H9 (cell line): ENCODE measurements at regions not wholly inside any gene's neighbourhood (a gene's known extent, or its start where the extent isn't known, plus 50 kb on each side); places are given as distances from the start of the nearest gene placed in this dataset.

Experiments
- DNase-seq: peaks from one replicate; pipeline ENCODE4 v3.0.0-alpha.2; 2017
- H2AFZ ChIP-seq: one replicate; pipeline ENCODE4 v1.6.1; 2013; ENCODE audit warnings: mild to moderate bottlenecking, low read length, control low read depth, moderate library complexity
- H2AK5ac ChIP-seq: 2 replicates; pipeline ENCODE4 v1.6.1; 2013; ENCODE audit warnings: low read length, control low read depth, mixed read lengths; ENCODE audit not compliant: insufficient read length
- H2BK120ac ChIP-seq: one replicate; pipeline ENCODE4 v1.6.1; 2013; ENCODE audit warnings: low read depth, mild to moderate bottlenecking, low read length, control low read depth, inconsistent platforms; ENCODE audit not compliant: poor library complexity, severe bottlenecking
- H2BK12ac ChIP-seq: 2 replicates; pipeline ENCODE4 v1.6.1; 2013; ENCODE audit warnings: low read length, control low read depth, mixed read lengths, low read depth; ENCODE audit not compliant: insufficient read length
- H2BK15ac ChIP-seq: 2 replicates; pipeline ENCODE4 v1.6.1; 2013; ENCODE audit warnings: low read depth, low read length, control low read depth
- H2BK20ac ChIP-seq: one replicate; pipeline ENCODE4 v1.6.1; 2013; ENCODE audit warnings: low read depth, mild to moderate bottlenecking, low read length, control low read depth, inconsistent platforms; ENCODE audit not compliant: poor library complexity, severe bottlenecking
- H2BK5ac ChIP-seq: 2 replicates; pipeline ENCODE4 v1.6.1; 2013; ENCODE audit warnings: low read length, control low read depth, mixed read lengths; ENCODE audit not compliant: insufficient read length
- H3K14ac ChIP-seq: 2 replicates; pipeline ENCODE4 v1.6.1; 2013; ENCODE audit warnings: low read length, control low read depth; ENCODE audit not compliant: insufficient read depth
- H3K18ac ChIP-seq: 2 replicates; pipeline ENCODE4 v1.6.1; 2013; ENCODE audit warnings: low read depth, mild to moderate bottlenecking, mixed read lengths, low read length, control low read depth; ENCODE audit not compliant: insufficient read length
- H3K23ac ChIP-seq: 2 replicates; pipeline ENCODE4 v1.6.1; 2013; ENCODE audit warnings: low read length, control low read depth, mixed read lengths, low read depth; ENCODE audit not compliant: insufficient read length
- H3K23me2 ChIP-seq: 2 replicates; pipeline ENCODE4 v1.6.1; 2013; ENCODE audit warnings: low read depth, mild to moderate bottlenecking, mixed read lengths, low read length, control low read depth; ENCODE audit not compliant: insufficient read length, poor library complexity, severe bottlenecking
- H3K27ac ChIP-seq: 2 replicates; pipeline ENCODE4 v1.5.1; 2013; ENCODE audit warnings: low read length, control low read depth, mixed read lengths, low read depth; ENCODE audit not compliant: insufficient read length
- H3K27me3 ChIP-seq: 2 replicates; pipeline ENCODE4 v1.6.1; 2013; ENCODE audit warnings: low read length, control low read depth, inconsistent platforms; ENCODE audit not compliant: insufficient read depth
- H3K4ac ChIP-seq: 2 replicates; pipeline ENCODE4 v1.6.1; 2013; ENCODE audit warnings: low read depth, mild to moderate bottlenecking, control low read depth, inconsistent platforms, low read length, moderate library complexity
- H3K4me1 ChIP-seq: 2 replicates; pipeline ENCODE4 v1.6.1; 2013; ENCODE audit warnings: low read length, control low read depth, inconsistent platforms; ENCODE audit not compliant: insufficient read depth
- H3K4me2 ChIP-seq: 2 replicates; pipeline ENCODE4 v1.6.1; 2013; ENCODE audit warnings: low read length, control low read depth, mixed read lengths; ENCODE audit not compliant: insufficient read length, insufficient read depth
- H3K56ac ChIP-seq: 2 replicates; pipeline ENCODE4 v1.6.1; 2013; ENCODE audit warnings: low read depth, mild to moderate bottlenecking, mixed read lengths, low read length, control low read depth; ENCODE audit not compliant: insufficient read length
- H3K79me1 ChIP-seq: 2 replicates; pipeline ENCODE4 v1.6.1; 2013; ENCODE audit warnings: low read depth, mild to moderate bottlenecking, moderate library complexity, low read length, control low read depth, inconsistent platforms; ENCODE audit not compliant: insufficient read depth, poor library complexity, severe bottlenecking
- H3K79me2 ChIP-seq: 2 replicates; pipeline ENCODE4 v1.6.1; 2013; ENCODE audit warnings: low read length, control low read depth, inconsistent platforms; ENCODE audit not compliant: insufficient read depth
- H3K9ac ChIP-seq: 2 replicates; pipeline ENCODE4 v1.6.1; 2013; ENCODE audit warnings: low read length, control low read depth, mixed read lengths; ENCODE audit not compliant: insufficient read length; ENCODE audit errors: extremely low read depth
- H3K9me3 ChIP-seq: one replicate; pipeline ENCODE4 v1.6.1; 2013; ENCODE audit warnings: low read depth, low read length, inconsistent platforms; ENCODE audit not compliant: control insufficient read depth
- H3T11ph ChIP-seq: one replicate; pipeline ENCODE4 v1.6.1; 2013; ENCODE audit warnings: mild to moderate bottlenecking, low read length, control low read depth, inconsistent platforms
- H4K20me1 ChIP-seq: one replicate; pipeline ENCODE4 v1.6.1; 2013; ENCODE audit not compliant: control insufficient read depth, insufficient read length, insufficient read depth
- H4K5ac ChIP-seq: 2 replicates; pipeline ENCODE4 v1.6.1; 2013; ENCODE audit warnings: low read depth, mild to moderate bottlenecking, mixed read lengths, low read length, control low read depth; ENCODE audit not compliant: insufficient read length
- H4K8ac ChIP-seq: replicated peaks from 2 replicates; pipeline ENCODE4 v1.6.1; 2013; ENCODE audit warnings: low read length, control low read depth, mixed read lengths, low read depth; ENCODE audit not compliant: insufficient read length
- H4K91ac ChIP-seq: 2 replicates; pipeline ENCODE4 v1.6.1; 2013; ENCODE audit warnings: low read depth, mild to moderate bottlenecking, moderate library complexity, mixed read lengths, low read length, control low read depth; ENCODE audit not compliant: insufficient read length
- H3K27ac Mint-ChIP-seq, 3 experiments: 2 replicates in 2 of 3; 3 replicates in 1 of 3; pipeline ENCODE4 v1.8.0; 2020 to 2021; ENCODE audit warnings: mixed read lengths in 3 of 3, mild to moderate bottlenecking in 1 of 3, moderate library complexity in 1 of 3
- H3K27me3 Mint-ChIP-seq: 2 replicates; pipeline ENCODE4 v1.8.0; 2021; ENCODE audit warnings: low read depth, mild to moderate bottlenecking, moderate library complexity, mixed read lengths
- H3K36me3 Mint-ChIP-seq, 3 experiments: 2 replicates in 2 of 3; 3 replicates in 1 of 3; pipeline ENCODE4 v1.8.0; 2020 to 2021; ENCODE audit warnings: low read depth in 3 of 3, mixed read lengths in 3 of 3; ENCODE audit not compliant: insufficient read depth in 1 of 3
- H3K4me1 Mint-ChIP-seq, 2 experiments: 2 replicates each; pipeline ENCODE4 v1.8.0; 2020; ENCODE audit warnings: mixed read lengths in 2 of 2
- H3K4me3 Mint-ChIP-seq, 2 experiments: 2 replicates in 1 of 2; 3 replicates in 1 of 2; pipeline ENCODE4 v1.8.0; 2020 to 2021; ENCODE audit warnings: mild to moderate bottlenecking in 2 of 2, mixed read lengths in 2 of 2, moderate library complexity in 1 of 2
- H3K9me3 Mint-ChIP-seq, 2 experiments: 2 replicates in 1 of 2; 3 replicates in 1 of 2; pipeline ENCODE4 v1.8.0; 2020; ENCODE audit warnings: mild to moderate bottlenecking in 2 of 2, mixed read lengths in 2 of 2, moderate library complexity in 1 of 2
- CTCF ChIP-seq: fragments of 200-600 bp; sonication (generic); conservative IDR thresholded peaks from 3 replicates; pipeline ENCODE4 v1.8.0; 2021; ENCODE audit warnings: antibody characterized with exemption, mild to moderate bottlenecking
- WGBS: extraction: QIAGEN DNeasy Blood & Tissue Kit; methylation state at CpG from one replicate; pipeline ENCODE4 v1.1.7; 2013; ENCODE audit warnings: missing lambda C conversion rate, low lambda C conversion rate, mixed read lengths; ENCODE audit not compliant: insufficient read length; ENCODE audit errors: extremely low coverage; 5-methylcytosine and 5-hydroxymethylcytosine counted together

- H2AK5ac ChIP-seq, result no peak overlapping the region
- no peak overlapping the region for H4K5ac ChIP-seq
- no peaks in the 10 kb centered on the region for H3K79me2 ChIP-seq
- no peak overlapping the region for H3K4ac ChIP-seq
- H2BK15ac ChIP-seq, result no peak overlapping the region
- no peak overlapping the region for H3K18ac ChIP-seq
- TF ChIP-seq CTCF, result no peak
- no peaks in the 10 kb centered on the region for H4K20me1 ChIP-seq
- H3K4me3 Mint-ChIP-seq, result no peak overlapping the region
- H3K9me3 Mint-ChIP-seq, result no peaks in the 10 kb centered on the region
- no peak overlapping the region for H2BK5ac ChIP-seq
- H3K4me1 ChIP-seq, result peaks cover 2% of the 10 kb centered on the region; the same call in 1 of the 2 replicates
- no peak overlapping the region for H3K14ac ChIP-seq
- H3K27me3 Mint-ChIP-seq, result peaks cover 8% of the 10 kb centered on the region; the same call in 1 of the 2 replicates
- no peak overlapping the region for H3K27ac ChIP-seq
- no peak overlapping the region for H2AFZ ChIP-seq
- no peak overlapping the region for H2BK20ac ChIP-seq
- no peak overlapping the region for H2BK12ac ChIP-seq
- no peak overlapping the region for H3K4me2 ChIP-seq
- peaks cover 8 to 16% of the 10 kb centered on the region in 2 experiments for H3K4me1 Mint-ChIP-seq
- H3K9me3 ChIP-seq, result no peaks in the 10 kb centered on the region
- H3T11ph ChIP-seq, result no peak overlapping the region
- H3K36me3 Mint-ChIP-seq, result no peaks in the 10 kb centered on the region
- H3K9ac ChIP-seq, result no peak overlapping the region
- H2BK120ac ChIP-seq, result no peak overlapping the region
- no peak overlapping the region for H4K8ac ChIP-seq
- no CpG with 5 or more reads among the region's 14 CpGs for WGBS
- no peak overlapping the region for H3K23ac ChIP-seq
- H4K91ac ChIP-seq, result no peak overlapping the region
- H3K23me2 ChIP-seq, result no peaks in the 10 kb centered on the region
- no peaks in the 10 kb centered on the region for H3K27me3 ChIP-seq
- DNase-seq, result no peak
- no peaks in the 10 kb centered on the region for H3K79me1 ChIP-seq
- no peak overlapping the region for H3K27ac Mint-ChIP-seq
- no peak overlapping the region for H3K56ac ChIP-seq
These were observed 328.3 kb downstream of the FOXL1 start for GRCh38 chr16:86906623-86907022.
